Left lung (tissue), 4 donors: ENCODE measurements at regions not wholly inside any gene's neighbourhood (a gene's known extent, or its start where the extent isn't known, plus 50 kb on each side); places are given as distances from the start of the nearest gene placed in this dataset.

Source experiments
- ATAC-seq: fragments of 200-7000 bp; cut with Tn5 transposase; one replicate; pipeline ENCODE4 v1.9.1; 2020; ENCODE audit warnings: moderate library complexity
- DNase-seq, 4 donors: peaks; one replicate each; pipeline ENCODE4 v3.0.0-alpha.2; 2013 to 2020
- H3K27ac ChIP-seq, 2 donors: fragments of 200-600 bp; sonication (generic) in 1 of 2; one replicate each; pipeline versions ENCODE4 v1.5.0 to v1.8.0; 2020 to 2021
- H3K27me3 ChIP-seq, 2 donors: fragments of 200-600 bp; sonication (generic) in 1 of 2; one replicate each; pipeline versions ENCODE4 v1.5.0 to v1.8.0; 2020 to 2021
- H3K36me3 ChIP-seq, 2 donors: fragments of 200-600 bp; sonication (generic) in 1 of 2; one replicate each; pipeline versions ENCODE4 v1.5.0 to v1.8.0; 2020 to 2021
- H3K4me1 ChIP-seq, 2 donors: fragments of 200-600 bp; one replicate each; pipeline ENCODE4 v1.8.0; 2021
- H3K4me3 ChIP-seq, 2 donors: fragments of 200-600 bp; sonication (generic) in 1 of 2; one replicate each; pipeline versions ENCODE4 v1.5.0 to v1.8.0; 2020 to 2021; ENCODE audit warnings: mild to moderate bottlenecking in 1 of 2
- H3K9me3 ChIP-seq, 2 donors: fragments of 200-600 bp; sonication (generic) in 1 of 2; one replicate each; pipeline versions ENCODE4 v1.5.0 to v1.8.0; 2020 to 2021
- intact Hi-C, 2 donors: fragments of 100-400 bp; cut with DNase I; formaldehyde crosslinking; loops; one replicate each; pipeline versions ENCODE4 v1.11.2 to v1.14.2; 2022
- TF ChIP-seq, protein P1 (sequence below), 2 donors: fragments of 200-600 bp; sonication (generic) in 1 of 2; IDR thresholded peaks; one replicate each; pipeline versions ENCODE4 v1.5.0 to v1.8.0; 2021; ENCODE audit warnings: antibody characterized with exemption in 2 of 2
- donor health status: DM: no; HTN: yes; CAD: no.
- donor health status: DM: no; HTN: no; CAD: no.

DNA sequence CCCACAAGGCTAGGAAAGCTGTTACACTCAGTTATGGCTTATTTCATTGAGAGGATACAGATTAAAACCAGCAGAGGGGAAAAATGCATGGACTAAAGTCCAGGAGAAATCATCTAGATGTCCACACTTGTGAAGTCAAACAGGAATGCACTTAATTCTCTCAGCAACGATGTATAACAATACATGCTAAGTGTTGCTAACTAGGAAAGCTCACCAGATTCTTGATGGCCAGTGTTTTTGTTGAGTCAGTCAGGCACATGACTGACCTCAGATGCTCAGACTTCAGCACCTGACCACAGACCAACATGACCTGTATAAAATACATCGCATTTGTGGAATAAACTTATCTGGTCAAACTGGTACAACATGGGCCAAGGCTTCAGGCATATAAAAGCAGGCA is 470.2 kb upstream of the PRR20A start:
- TF ChIP-seq, protein P1, sequence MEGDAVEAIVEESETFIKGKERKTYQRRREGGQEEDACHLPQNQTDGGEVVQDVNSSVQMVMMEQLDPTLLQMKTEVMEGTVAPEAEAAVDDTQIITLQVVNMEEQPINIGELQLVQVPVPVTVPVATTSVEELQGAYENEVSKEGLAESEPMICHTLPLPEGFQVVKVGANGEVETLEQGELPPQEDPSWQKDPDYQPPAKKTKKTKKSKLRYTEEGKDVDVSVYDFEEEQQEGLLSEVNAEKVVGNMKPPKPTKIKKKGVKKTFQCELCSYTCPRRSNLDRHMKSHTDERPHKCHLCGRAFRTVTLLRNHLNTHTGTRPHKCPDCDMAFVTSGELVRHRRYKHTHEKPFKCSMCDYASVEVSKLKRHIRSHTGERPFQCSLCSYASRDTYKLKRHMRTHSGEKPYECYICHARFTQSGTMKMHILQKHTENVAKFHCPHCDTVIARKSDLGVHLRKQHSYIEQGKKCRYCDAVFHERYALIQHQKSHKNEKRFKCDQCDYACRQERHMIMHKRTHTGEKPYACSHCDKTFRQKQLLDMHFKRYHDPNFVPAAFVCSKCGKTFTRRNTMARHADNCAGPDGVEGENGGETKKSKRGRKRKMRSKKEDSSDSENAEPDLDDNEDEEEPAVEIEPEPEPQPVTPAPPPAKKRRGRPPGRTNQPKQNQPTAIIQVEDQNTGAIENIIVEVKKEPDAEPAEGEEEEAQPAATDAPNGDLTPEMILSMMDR (IDR thresholded peaks at IDR 0.05) = no peak
- intact Hi-C loops = no loop called here
- H3K36me3 ChIP-seq = no peaks in the 10 kb centered on the region
- no peak overlapping the region for H3K27ac ChIP-seq
- ATAC-seq (no peak), DNase-seq (no peak)
- H3K9me3 ChIP-seq = peaks cover 0 to 8% of the 10 kb centered on the region in 2 donors
- no peaks in the 10 kb centered on the region for H3K27me3 ChIP-seq
- no peak overlapping the region for H3K4me3 ChIP-seq
- no peaks in the 10 kb centered on the region for H3K4me1 ChIP-seq

DNA sequence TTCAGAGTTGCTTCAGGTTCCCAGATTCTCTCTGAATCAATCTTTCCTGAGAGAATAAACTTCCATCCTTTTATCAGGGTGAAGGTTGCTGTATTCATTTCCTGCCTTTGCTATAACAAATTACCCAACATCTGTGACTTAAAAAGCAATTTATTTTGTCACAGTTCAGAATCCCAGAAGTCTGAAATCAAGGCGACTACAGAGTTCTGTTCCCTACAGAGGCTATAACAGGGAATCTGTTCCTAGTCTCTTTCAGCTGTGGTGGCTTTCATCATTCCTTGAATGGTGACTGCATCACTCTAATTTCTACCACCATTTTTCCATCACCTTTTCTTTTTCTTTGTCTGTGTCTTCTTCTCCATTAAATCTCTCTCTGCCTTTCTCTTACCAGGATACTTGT is 459.3 kb upstream of the PRR20A start:
- TF ChIP-seq, protein P1 (IDR thresholded peaks at IDR 0.05) = no peak
- no peaks in the 10 kb centered on the region for H3K27me3 ChIP-seq

DNA sequence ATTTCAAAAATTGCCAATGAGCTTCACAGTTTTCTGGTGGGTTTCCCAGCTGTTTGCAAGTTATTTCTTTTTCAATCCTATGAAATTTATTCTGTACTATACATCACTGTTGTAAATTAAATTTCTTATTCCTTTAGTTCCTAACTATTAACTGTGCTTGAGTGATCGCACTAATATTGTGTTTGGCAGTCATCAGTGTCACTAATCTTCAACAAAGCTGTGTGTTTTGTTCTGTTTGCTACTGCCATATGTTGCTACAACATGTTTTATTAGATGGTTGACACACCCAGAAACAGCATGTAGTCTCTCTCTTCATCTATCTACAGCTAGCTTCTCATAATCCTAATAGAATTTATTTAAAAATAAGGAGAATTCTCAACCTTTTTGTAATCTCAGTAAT is 453.6 kb upstream of the PRR20A start:
- H3K27me3 ChIP-seq = no peaks in the 10 kb centered on the region
- intact Hi-C loops = no loop called here
- no peaks in the 10 kb centered on the region for H3K4me1 ChIP-seq
- TF ChIP-seq, protein P1 (IDR thresholded peaks at IDR 0.05) = no peak
- H3K27ac ChIP-seq = no peak overlapping the region
- H3K4me3 ChIP-seq = no peak overlapping the region
- H3K36me3 ChIP-seq = no peaks in the 10 kb centered on the region
- DNase-seq (no peak), ATAC-seq (no peak)
- H3K9me3 ChIP-seq = peaks cover 0 to 6% of the 10 kb centered on the region in 2 donors

More for the DNA sequence above, 459.3 kb upstream of the PRR20A start:
- Histone ChIP-seq H3K4me3 (no peak overlapping the region), H3K36me3 (no peaks in the 10 kb centered on the region), H3K4me1 (no peaks in the 10 kb centered on the region), H3K27ac (no peak overlapping the region), H3K9me3 (peaks cover 0 to 43% of the 10 kb centered on the region in 2 donors)
- intact Hi-C loops = no loop called here
- DNase-seq (no peak), ATAC-seq (no peak)

DNA sequence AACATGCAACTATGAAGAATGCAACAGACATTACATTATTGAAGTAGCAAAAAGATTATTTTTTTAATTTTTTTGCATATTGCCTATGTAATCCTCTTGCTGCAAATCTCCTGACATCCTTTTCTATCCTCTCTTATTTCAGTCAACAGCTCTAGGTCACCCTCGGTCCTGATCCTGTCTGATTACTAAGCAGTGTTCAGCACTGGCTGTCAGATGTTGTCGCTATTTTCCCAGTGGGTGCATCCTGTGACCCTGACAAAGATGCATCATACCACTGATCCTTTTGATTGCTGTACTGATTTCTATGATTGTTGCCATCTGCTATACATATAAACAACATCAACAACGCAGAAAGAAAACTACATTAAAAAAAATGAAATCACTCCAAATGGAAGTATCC is 443.7 kb upstream of the PRR20A start:
- DNase-seq = no peak
- peaks cover 0 to 12% of the 10 kb centered on the region in 2 donors for H3K9me3 ChIP-seq

DNA sequence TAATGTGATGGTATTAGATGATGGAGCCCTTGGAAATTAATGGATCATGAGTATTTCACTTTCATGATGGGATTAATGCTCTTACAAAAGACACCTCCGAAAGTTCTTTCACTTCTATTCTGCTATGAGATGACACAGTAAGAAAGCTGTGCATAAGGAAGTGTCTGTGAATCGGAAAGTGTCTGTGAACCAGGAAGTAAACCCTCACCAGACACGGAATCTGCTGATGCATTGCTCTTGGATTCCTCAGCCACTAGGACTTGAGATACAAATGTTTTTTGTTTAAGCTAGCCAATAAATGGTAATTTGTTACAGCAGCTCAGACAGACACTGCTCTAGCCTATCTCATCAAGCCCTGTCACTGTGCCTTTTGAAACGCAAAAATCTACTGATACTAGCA is 440.4 kb upstream of the PRR20A start:
- intact Hi-C loops = no loop called here

More for the DNA sequence above, 443.7 kb upstream of the PRR20A start:
- H3K36me3 ChIP-seq = no peaks in the 10 kb centered on the region
- H3K4me1 ChIP-seq = no peaks in the 10 kb centered on the region
- H3K27ac ChIP-seq = no peak overlapping the region
- no peak overlapping the region for H3K4me3 ChIP-seq
- intact Hi-C loops = no loop called here
- no peak for ATAC-seq
- TF ChIP-seq, protein P1 (IDR thresholded peaks at IDR 0.05) = no peak
- no peaks in the 10 kb centered on the region for H3K27me3 ChIP-seq

More for the DNA sequence above, 440.4 kb upstream of the PRR20A start:
- TF ChIP-seq, protein P1 (IDR thresholded peaks at IDR 0.05) = no peak
- Histone ChIP-seq H3K27me3 (no peaks in the 10 kb centered on the region), H3K4me3 (no peak overlapping the region), H3K36me3 (no peaks in the 10 kb centered on the region), H3K4me1 (no peaks in the 10 kb centered on the region), H3K27ac (no peak overlapping the region), H3K9me3 (peaks cover 0 to 8% of the 10 kb centered on the region in 2 donors)
- ATAC-seq = no peak
- no peak for DNase-seq
